OCI-LY3 (cell line): ENCODE measurements at regions not wholly inside any gene's neighbourhood (a gene's known extent, or its start where the extent isn't known, plus 50 kb on each side); places are given as distances from the start of the nearest gene placed in this dataset.

Experiments used
- H2AFZ ChIP-seq: fragments of 200-600, 300-600 bp; shearing (Covaris generic); 2 replicates; pipeline ENCODE4 v1.6.0; 2014; ENCODE audit warnings: antibody characterized with exemption, low read depth, low read length
- H3K27ac ChIP-seq: fragments of 200-600, 300-600 bp; sonication (generic); 2 replicates; pipeline ENCODE4 v1.5.1; 2014; ENCODE audit warnings: mild to moderate bottlenecking, low read length, moderate library complexity, mixed read lengths
- H3K27me3 ChIP-seq: fragments of 200-600, 300-600 bp; sonication (generic); 2 replicates; pipeline ENCODE4 v1.6.1; 2014; ENCODE audit warnings: low read depth, low read length, mixed read lengths
- H3K36me3 ChIP-seq: fragments of 200-600, 300-600 bp; sonication (generic); replicated peaks from 2 replicates; pipeline ENCODE3; 2014; ENCODE audit warnings: low read depth, low read length, mixed read lengths
- H3K4me1 ChIP-seq: fragments of 300-600, 200-600 bp; sonication (generic); 2 replicates; pipeline ENCODE4 v1.6.1; 2014; ENCODE audit warnings: low read length, mixed read lengths
- H3K4me2 ChIP-seq: fragments of 200-600, 300-600 bp; sonication (generic); 2 replicates; pipeline ENCODE4 v1.6.1; 2014; ENCODE audit warnings: low read length, mixed read lengths
- H3K4me3 ChIP-seq: fragments of 300-600, 200-600 bp; sonication (generic); 2 replicates; pipeline ENCODE4 v1.5.1; 2014; ENCODE audit warnings: antibody characterized with exemption, mild to moderate bottlenecking, low read length, moderate library complexity
- H3K79me2 ChIP-seq: fragments of 300-600, 200-600 bp; shearing (Covaris generic); 2 replicates; pipeline ENCODE4 v1.6.1; 2014; ENCODE audit warnings: mild to moderate bottlenecking, low read length, mixed read lengths
- H3K9ac ChIP-seq: fragments of 300-600, 200-600 bp; shearing (Covaris generic); 2 replicates; pipeline ENCODE4 v1.6.0; 2014; ENCODE audit warnings: mild to moderate bottlenecking, low read length, moderate library complexity
- H3K9me3 ChIP-seq: fragments of 200-600, 300-600 bp; shearing (Covaris generic); 2 replicates; pipeline ENCODE4 v1.6.1; 2014; ENCODE audit warnings: low read length, mixed read lengths; ENCODE audit not compliant: insufficient read depth
- H4K20me1 ChIP-seq: fragments of 200-600, 300-600 bp; sonication (generic); 2 replicates; pipeline ENCODE4 v1.6.1; 2016; ENCODE audit warnings: low read length, mixed read lengths; ENCODE audit not compliant: insufficient read depth
- CTCF ChIP-seq: fragments of 200-600, 300-600 bp; sonication (generic); IDR thresholded peaks from 2 replicates; pipeline ENCODE4 v1.5.1; 2014; ENCODE audit warnings: antibody characterized with exemption, low read length, low read depth
- EZH2phosphoT487 ChIP-seq: fragments of 200-600 bp; shearing (Covaris generic); IDR thresholded peaks from 2 replicates; pipeline ENCODE4 v1.6.1; 2018; ENCODE audit warnings: antibody characterized with exemption, mixed run types, low read depth

GRCh38 chr18:76259711-76260110 is 235.3 kb downstream of the ZNF516 start:
- peaks cover 4% of the 10 kb centered on the region; the same call in 1 of the 2 replicates for H3K27me3 ChIP-seq
- H3K4me1 ChIP-seq, result no peaks in the 10 kb centered on the region

GRCh38 chr18:76259096-76259495 is 235.9 kb downstream of the ZNF516 start:
- Histone ChIP-seq H3K36me3 (no peaks in the 10 kb centered on the region), H3K4me3 (no peak overlapping the region), H3K9ac (no peak overlapping the region), H3K4me2 (no peak overlapping the region), H3K27me3 (peaks cover 4% of the 10 kb centered on the region; the same call in 1 of the 2 replicates), H2AFZ (no peak overlapping the region), H3K79me2 (no peaks in the 10 kb centered on the region), H3K4me1 (no peaks in the 10 kb centered on the region), H3K27ac (no peak overlapping the region), H4K20me1 (no peaks in the 10 kb centered on the region), H3K9me3 (no peaks in the 10 kb centered on the region)
- TF ChIP-seq EZH2phosphoT487, result no peak
- no peak for TF ChIP-seq CTCF

More at GRCh38 chr18:76259711-76260110, 235.3 kb downstream of the ZNF516 start:
- Histone ChIP-seq H3K9ac (no peak overlapping the region), H3K4me2 (no peak overlapping the region), H3K79me2 (no peaks in the 10 kb centered on the region), H3K36me3 (no peaks in the 10 kb centered on the region), H3K4me3 (no peak overlapping the region), H3K9me3 (no peaks in the 10 kb centered on the region), H2AFZ (no peak overlapping the region), H4K20me1 (no peaks in the 10 kb centered on the region), H3K27ac (no peak overlapping the region)
- TF ChIP-seq EZH2phosphoT487 (no peak), CTCF (no peak)

GRCh38 chr18:76258209-76258608 is 236.8 kb downstream of the ZNF516 start:
- H3K4me2 ChIP-seq, result no peak overlapping the region

GRCh38 chr18:76255070-76255683 is 239.9 kb downstream of the ZNF516 start:
- H3K9ac ChIP-seq, result no peak overlapping the region
- H3K36me3 ChIP-seq, result no peaks in the 10 kb centered on the region
- H3K79me2 ChIP-seq, result no peaks in the 10 kb centered on the region
- no peaks in the 10 kb centered on the region for H3K9me3 ChIP-seq
- H4K20me1 ChIP-seq, result no peaks in the 10 kb centered on the region
- H3K4me1 ChIP-seq, result no peaks in the 10 kb centered on the region
- no peak overlapping the region for H2AFZ ChIP-seq
- no peak overlapping the region for H3K27ac ChIP-seq
- H3K4me3 ChIP-seq, result no peak overlapping the region
- H3K4me2 ChIP-seq, result no peak overlapping the region
- H3K27me3 ChIP-seq, result peaks cover 4% of the 10 kb centered on the region; the same call in 1 of the 2 replicates
- no peak for TF ChIP-seq CTCF
- no peak for TF ChIP-seq EZH2phosphoT487

More at GRCh38 chr18:76258209-76258608, 236.8 kb downstream of the ZNF516 start:
- Histone ChIP-seq H3K27ac (no peak overlapping the region), H3K4me3 (no peak overlapping the region), H3K9ac (no peak overlapping the region), H3K9me3 (no peaks in the 10 kb centered on the region), H4K20me1 (no peaks in the 10 kb centered on the region), H3K27me3 (peaks cover 4% of the 10 kb centered on the region; the same call in 1 of the 2 replicates), H2AFZ (no peak overlapping the region), H3K4me1 (no peaks in the 10 kb centered on the region), H3K79me2 (no peaks in the 10 kb centered on the region), H3K36me3 (no peaks in the 10 kb centered on the region)
- TF ChIP-seq CTCF (no peak), EZH2phosphoT487 (no peak)
